IMR-90 (cell line): ENCODE measurements at regions not wholly inside any gene's neighbourhood (a gene's known extent, or its start where the extent isn't known, plus 50 kb on each side); places are given as distances from the start of the nearest gene placed in this dataset.

Source experiments
- CTCF ChIP-seq: conservative IDR thresholded peaks from 2 replicates; pipeline ENCODE4 v1.5.1; 2012; ENCODE audit warnings: mild to moderate bottlenecking, low read depth, low read length, improper control_type of control experiment
- MAFK ChIP-seq: IDR thresholded peaks from 2 replicates; pipeline ENCODE4 v1.6.1; 2012; ENCODE audit warnings: low read depth, low read length, improper control_type of control experiment
- MXI1 ChIP-seq: IDR thresholded peaks from 2 replicates; pipeline ENCODE4 v1.6.1; 2012; ENCODE audit warnings: low read depth, mild to moderate bottlenecking, low read length, moderate library complexity, borderline replicate concordance
- POLR2A ChIP-seq: IDR thresholded peaks from 2 replicates; pipeline ENCODE4 v1.6.1; 2012; ENCODE audit warnings: mild to moderate bottlenecking, low read depth, low read length
- RAD21 ChIP-seq: IDR thresholded peaks from 2 replicates; pipeline ENCODE4 v1.6.1; 2012; ENCODE audit warnings: low read length, improper control_type of control experiment
- RFX5 ChIP-seq: IDR thresholded peaks from 2 replicates; pipeline ENCODE4 v1.8.0; 2012; ENCODE audit warnings: low read depth, mild to moderate bottlenecking, low read length, moderate library complexity
- SMC3 ChIP-seq: fragments of 150-350 bp; IDR thresholded peaks from 2 replicates; pipeline ENCODE4 v1.6.1; 2016; ENCODE audit warnings: low read depth, mild to moderate bottlenecking, antibody characterized with exemption, low read length, moderate library complexity

GRCh38 chr17:77284023-77284617, 143.4 kb downstream of the SEC14L1 start:
- no peak for TF ChIP-seq CTCF
- no peak for TF ChIP-seq RAD21
- TF ChIP-seq POLR2A = no peak
- no peak for TF ChIP-seq MXI1
- no peak for TF ChIP-seq MAFK
- no peak for TF ChIP-seq SMC3
- TF ChIP-seq RFX5 = no peak
